ENCODE measurements at regions not wholly inside any gene's neighbourhood (a gene's known extent, or its start where the extent isn't known, plus 50 kb on each side); places are given as distances from the start of the nearest gene placed in this dataset.

DNA sequence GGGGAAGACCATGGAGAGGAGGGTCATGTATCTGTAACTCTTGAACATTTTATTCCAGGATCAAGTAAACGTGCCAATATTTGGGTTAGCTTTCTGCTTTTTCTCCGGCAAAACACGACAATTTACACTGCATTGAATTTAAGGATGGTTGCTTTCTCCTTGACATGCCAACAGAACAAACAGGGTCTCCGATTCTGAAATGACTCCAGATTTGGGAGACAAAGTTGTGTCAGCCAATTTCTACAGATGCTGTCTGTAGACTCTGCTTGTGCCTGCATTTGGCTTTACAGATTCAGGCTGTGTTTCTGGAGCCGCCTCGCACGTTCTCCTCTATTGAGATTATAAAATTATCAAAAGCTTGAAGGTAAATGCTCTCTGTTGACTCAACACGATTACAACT lies 207.0 kb downstream of the ASMT start:
- intact Hi-C loops (cut with micrococcal nuclease; ENCODE audit: unreplicated experiment) = no loop called here
- ChIA-PET RAD21 (ENCODE audit: unreplicated experiment) (no interaction called here), POLR2A (no interaction called here), CTCF (no interaction called here), SMC1A (ENCODE audit: uncharacterized antibody, unreplicated experiment) (no interaction called here)
- Histone ChIP-seq H3K36me3 (ENCODE audit: control insufficient read depth in 2 of 2, insufficient read depth in 2 of 2, low read length in 1 of 2) (no peaks in the 10 kb centered on the region), H3K4me2 (ENCODE audit: control insufficient read depth, insufficient read depth) (no peak overlapping the region), H3K9me3 (replicated peaks; ENCODE audit: control insufficient read depth, insufficient read depth, low read length) (no peaks in the 10 kb centered on the region; the same call in 2 of the 3 replicates), H3K27ac (ENCODE audit: control insufficient read depth, insufficient read depth) (no peak overlapping the region), H3K4me1 (ENCODE audit: control insufficient read depth, insufficient read depth, low read length) (no peaks in the 10 kb centered on the region), H3K79me2 (ENCODE audit: control insufficient read depth, insufficient read depth, low read length) (no peaks in the 10 kb centered on the region), H4K20me1 (ENCODE audit: control insufficient read depth, insufficient read depth) (no peaks in the 10 kb centered on the region), H3K4me3 (no peak overlapping the region), H3K9ac (ENCODE audit: control insufficient read depth, insufficient read depth, low read length) (no peak overlapping the region), H3K27me3 (replicated peaks in 1 of 2; ENCODE audit: control insufficient read depth in 2 of 2, insufficient read depth in 2 of 2, low read length in 1 of 2) (no peaks in the 10 kb centered on the region), H2AFZ (ENCODE audit: control insufficient read depth, low read depth, low read length) (no peak overlapping the region)
- TF ChIP-seq CHD1 (IDR thresholded peaks at IDR 0.05; ENCODE audit: low read depth, low read length) (no peak), TAF1 (IDR thresholded peaks at IDR 0.05; ENCODE audit: borderline replicate concordance, low read depth, low read length) (no peak), MXI1 (IDR thresholded peaks at IDR 0.05; ENCODE audit: low read depth, low read length) (no peak), MLLT1 (IDR thresholded peaks at IDR 0.05) (no peak)
- TF ChIP-seq, protein P1, sequence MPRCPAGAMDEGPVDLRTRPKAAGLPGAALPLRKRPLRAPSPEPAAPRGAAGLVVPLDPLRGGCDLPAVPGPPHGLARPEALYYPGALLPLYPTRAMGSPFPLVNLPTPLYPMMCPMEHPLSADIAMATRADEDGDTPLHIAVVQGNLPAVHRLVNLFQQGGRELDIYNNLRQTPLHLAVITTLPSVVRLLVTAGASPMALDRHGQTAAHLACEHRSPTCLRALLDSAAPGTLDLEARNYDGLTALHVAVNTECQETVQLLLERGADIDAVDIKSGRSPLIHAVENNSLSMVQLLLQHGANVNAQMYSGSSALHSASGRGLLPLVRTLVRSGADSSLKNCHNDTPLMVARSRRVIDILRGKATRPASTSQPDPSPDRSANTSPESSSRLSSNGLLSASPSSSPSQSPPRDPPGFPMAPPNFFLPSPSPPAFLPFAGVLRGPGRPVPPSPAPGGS (IDR thresholded peaks at IDR 0.05; ENCODE audit: borderline replicate concordance, insufficient read depth, low read depth, low read length, poor library complexity, severe bottlenecking) = no peak
- TF ChIP-seq, protein P2, sequence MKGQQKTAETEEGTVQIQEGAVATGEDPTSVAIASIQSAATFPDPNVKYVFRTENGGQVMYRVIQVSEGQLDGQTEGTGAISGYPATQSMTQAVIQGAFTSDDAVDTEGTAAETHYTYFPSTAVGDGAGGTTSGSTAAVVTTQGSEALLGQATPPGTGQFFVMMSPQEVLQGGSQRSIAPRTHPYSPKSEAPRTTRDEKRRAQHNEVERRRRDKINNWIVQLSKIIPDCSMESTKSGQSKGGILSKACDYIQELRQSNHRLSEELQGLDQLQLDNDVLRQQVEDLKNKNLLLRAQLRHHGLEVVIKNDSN (IDR thresholded peaks at IDR 0.05; ENCODE audit: borderline replicate concordance, extremely low read length, insufficient read depth, low read depth, low read length) = no peak
- no TSS peak for BruUV-seq (replicated peaks)
- in situ Hi-C loops (cut with MboI) = no loop called here
- no peak for ATAC-seq
- DNase-seq (ENCODE audit: low read depth, low spot score) = no peak
- no peak for FAIRE-seq
- WGBS (ENCODE audit: insufficient coverage, insufficient replicate concordance, low lambda C conversion rate, missing lambda C conversion rate) = 61% methylated on average over 8 of the region's 8 CpGs
